CD4-positive, alpha-beta T cell (primary cell): ENCODE measurements at regions not wholly inside any gene's neighbourhood (a gene's known extent, or its start where the extent isn't known, plus 50 kb on each side); places are given as distances from the start of the nearest gene placed in this dataset.

Experiments used
- ATAC-seq: fragments of 200-7000 bp; cut with Tn5 transposase; one replicate; pipeline ENCODE4 v1.10.0; 2022; ENCODE audit warnings: mild to moderate bottlenecking; ENCODE audit not compliant: poor library complexity
- CTCF ChIA-PET: fragments of 350-600 bp; sonication (Branson Sonifier 250); formaldehyde crosslinking; loops from one replicate; lab custom pipeline; 2021; ENCODE audit warnings: antibody characterized with exemption, inconsistent platforms; lab: Charles Lee
- POLR2A ChIA-PET: fragments of 350-600 bp; sonication (Branson Sonifier 250); formaldehyde crosslinking; loops from one replicate; lab custom pipeline; 2021; ENCODE audit warnings: antibody characterized with exemption, inconsistent platforms; lab: Charles Lee
- DNase-seq, 14 experiments: peaks; one replicate each; pipeline ENCODE4 v3.0.0-alpha.2; 2013 to 2020; ENCODE audit warnings: mixed read lengths in 2 of 14
- H3K27ac ChIP-seq, 2 donors: one replicate each; pipeline versions ENCODE4 v1.5.1 to v1.7.0; 2013; ENCODE audit warnings: low read length in 2 of 2, low read depth in 1 of 2, mild to moderate bottlenecking in 1 of 2
- H3K27me3 ChIP-seq, 2 experiments: 1 replicate in 1 of 2; 2 replicates in 1 of 2; pipeline versions ENCODE4 v1.6.1 to v1.7.0; 2013; ENCODE audit warnings: low read length in 2 of 2, control low read depth in 1 of 2, mild to moderate bottlenecking in 1 of 2, moderate library complexity in 1 of 2; ENCODE audit not compliant: insufficient read depth in 2 of 2, control insufficient read depth in 1 of 2
- H3K36me3 ChIP-seq: one replicate; pipeline ENCODE4 v1.6.1; 2013; ENCODE audit warnings: low read length, control low read depth; ENCODE audit not compliant: insufficient read depth
- H3K4me1 ChIP-seq: one replicate; pipeline ENCODE4 v1.6.1; 2013; ENCODE audit warnings: low read length, control low read depth; ENCODE audit not compliant: insufficient read depth
- H3K4me3 ChIP-seq: one replicate; pipeline ENCODE4 v1.5.1; 2013; ENCODE audit warnings: mild to moderate bottlenecking, low read length, moderate library complexity
- H3K9me3 ChIP-seq, 2 experiments: 1 replicate in 1 of 2; 2 replicates in 1 of 2; pipeline versions ENCODE4 v1.6.1 to v1.7.0; 2013; ENCODE audit warnings: low read length in 2 of 2, mild to moderate bottlenecking in 2 of 2, control low read depth in 1 of 2, moderate library complexity in 1 of 2; ENCODE audit not compliant: control insufficient read depth in 1 of 2, insufficient read depth in 1 of 2
- H3K27ac Mint-ChIP-seq: one replicate; pipeline ENCODE4 v1.8.0; 2020; ENCODE audit warnings: mixed read lengths
- H3K27me3 Mint-ChIP-seq: one replicate; pipeline ENCODE4 v1.8.0; 2021; ENCODE audit warnings: mixed read lengths
- H3K36me3 Mint-ChIP-seq: one replicate; pipeline ENCODE4 v1.8.0; 2021; ENCODE audit warnings: low read depth, mixed read lengths
- H3K4me1 Mint-ChIP-seq: one replicate; pipeline ENCODE4 v1.8.0; 2021; ENCODE audit warnings: low read depth, mixed read lengths
- H3K4me3 Mint-ChIP-seq: one replicate; pipeline ENCODE4 v1.8.0; 2020; ENCODE audit warnings: mild to moderate bottlenecking, mixed read lengths
- H3K9me3 Mint-ChIP-seq: one replicate; pipeline ENCODE4 v1.8.0; 2020; ENCODE audit warnings: mixed read lengths
- CTCF ChIP-seq: fragments of 200-600 bp; IDR thresholded peaks from one replicate; pipeline ENCODE4 v1.8.0; 2022; ENCODE audit warnings: antibody characterized with exemption, mild to moderate bottlenecking
- intact Hi-C, 2 experiments: fragments of 100-400 bp; cut with DNase I in 1 of 2; cut with micrococcal nuclease in 1 of 2; formaldehyde crosslinking; loops; one replicate each; pipeline versions ENCODE4 v1.15.1 to v1.9.0; 2023 to 2025; cut with DNase I, micrococcal nuclease

GRCh38 chr7:116426428-116427156, 72.9 kb upstream of the CAV2 start:
- no peak for TF ChIP-seq CTCF
- intact Hi-C loops = no loop called here
- ChIA-PET CTCF (interaction anchor here (1.2 kb wide), 1 partner anchor 9 kb away, joined by 3 read pairs; no protein-coding TSS in a partner anchor), POLR2A (no interaction called here)
- Histone ChIP-seq H3K4me1 (no peaks in the 10 kb centered on the region), H3K27ac (no peak overlapping the region), H3K36me3 (no peaks in the 10 kb centered on the region), H3K4me3 (no peak overlapping the region), H3K9me3 (no peaks in the 10 kb centered on the region), H3K27me3 (no peaks in the 10 kb centered on the region)
- Mint-ChIP-seq H3K27ac (no peak overlapping the region), H3K4me3 (no peak overlapping the region), H3K27me3 (peaks cover 27% of the 10 kb centered on the region), H3K4me1 (no peaks in the 10 kb centered on the region), H3K9me3 (no peaks in the 10 kb centered on the region), H3K36me3 (no peaks in the 10 kb centered on the region)
- DNase-seq (no peak), ATAC-seq (no peak)

- ChIA-PET CTCF (no interaction called here), POLR2A (no interaction called here)
- Histone ChIP-seq H3K36me3 (no peaks in the 10 kb centered on the region), H3K27ac (no peak overlapping the region), H3K4me1 (no peaks in the 10 kb centered on the region), H3K9me3 (no peaks in the 10 kb centered on the region), H3K4me3 (no peak overlapping the region), H3K27me3 (peaks cover 0 to 6% of the 10 kb centered on the region in 2 experiments)
- Mint-ChIP-seq H3K36me3 (no peaks in the 10 kb centered on the region), H3K4me3 (no peak overlapping the region), H3K27ac (no peak overlapping the region), H3K9me3 (no peaks in the 10 kb centered on the region), H3K27me3 (peaks cover 38% of the 10 kb centered on the region), H3K4me1 (no peaks in the 10 kb centered on the region)
- TF ChIP-seq CTCF = no peak
- DNase-seq = no peak
- no peak for ATAC-seq
- intact Hi-C loops = no loop called here
Observed at GRCh38 chr7:116429986-116430619, 69.4 kb upstream of the CAV2 start.

DNA sequence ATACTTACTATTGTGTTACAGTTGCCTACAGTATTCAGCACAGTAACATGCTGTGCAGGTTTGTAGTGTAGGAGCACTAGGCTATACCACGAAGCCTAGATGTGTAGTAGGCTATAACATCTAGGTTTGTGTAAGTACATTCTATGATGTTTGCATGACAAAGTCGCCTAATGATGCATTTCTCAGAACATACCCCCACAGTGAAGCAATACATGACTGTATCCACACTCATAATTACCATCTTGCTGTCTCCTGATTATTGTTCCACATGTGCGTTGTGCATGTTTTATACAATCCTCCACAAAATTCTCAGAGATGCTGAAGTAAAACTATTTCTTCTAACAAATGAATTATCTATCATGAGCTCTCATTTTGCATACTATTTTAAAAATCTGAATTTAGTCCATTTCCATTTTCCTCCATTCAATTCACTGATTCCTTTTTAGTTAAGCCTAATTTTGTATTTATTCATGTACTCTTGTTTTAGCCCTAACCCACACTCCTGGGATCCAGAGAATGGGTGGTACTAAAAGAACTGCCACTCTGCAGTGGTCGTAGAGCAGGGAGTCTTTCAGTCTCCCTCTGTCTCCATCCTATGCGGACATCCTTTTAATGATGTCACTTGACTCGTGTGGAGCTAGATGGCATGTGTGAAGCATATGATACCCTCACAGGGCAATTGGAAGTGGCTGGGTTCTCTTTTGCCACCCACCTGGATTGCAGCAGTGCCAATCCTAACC, 67.6 kb upstream of the CAV2 start:
- Histone ChIP-seq H3K9me3 (no peaks in the 10 kb centered on the region), H3K27ac (no peak overlapping the region), H3K27me3 (peaks cover 0 to 6% of the 10 kb centered on the region in 2 experiments), H3K4me3 (no peak overlapping the region), H3K4me1 (no peaks in the 10 kb centered on the region), H3K36me3 (no peaks in the 10 kb centered on the region)
- no peak for TF ChIP-seq CTCF
- H3K4me3 Mint-ChIP-seq = no peak overlapping the region
- H3K4me1 Mint-ChIP-seq = no peaks in the 10 kb centered on the region
- peaks cover 38% of the 10 kb centered on the region for H3K27me3 Mint-ChIP-seq
- intact Hi-C loops = no loop called here
- no peak overlapping the region for H3K27ac Mint-ChIP-seq
- H3K9me3 Mint-ChIP-seq = no peaks in the 10 kb centered on the region
- H3K36me3 Mint-ChIP-seq = no peaks in the 10 kb centered on the region
- ATAC-seq (no peak), DNase-seq (no peak)
- ChIA-PET CTCF (interaction anchor here (0.9 kb wide), 1 partner anchor 9 kb away, joined by 3 read pairs; no protein-coding TSS in a partner anchor), POLR2A (no interaction called here)
